ENCODE measurements at regions not wholly inside any gene's neighbourhood (a gene's known extent, or its start where the extent isn't known, plus 50 kb on each side); places are given as distances from the start of the nearest gene placed in this dataset.

DNA sequence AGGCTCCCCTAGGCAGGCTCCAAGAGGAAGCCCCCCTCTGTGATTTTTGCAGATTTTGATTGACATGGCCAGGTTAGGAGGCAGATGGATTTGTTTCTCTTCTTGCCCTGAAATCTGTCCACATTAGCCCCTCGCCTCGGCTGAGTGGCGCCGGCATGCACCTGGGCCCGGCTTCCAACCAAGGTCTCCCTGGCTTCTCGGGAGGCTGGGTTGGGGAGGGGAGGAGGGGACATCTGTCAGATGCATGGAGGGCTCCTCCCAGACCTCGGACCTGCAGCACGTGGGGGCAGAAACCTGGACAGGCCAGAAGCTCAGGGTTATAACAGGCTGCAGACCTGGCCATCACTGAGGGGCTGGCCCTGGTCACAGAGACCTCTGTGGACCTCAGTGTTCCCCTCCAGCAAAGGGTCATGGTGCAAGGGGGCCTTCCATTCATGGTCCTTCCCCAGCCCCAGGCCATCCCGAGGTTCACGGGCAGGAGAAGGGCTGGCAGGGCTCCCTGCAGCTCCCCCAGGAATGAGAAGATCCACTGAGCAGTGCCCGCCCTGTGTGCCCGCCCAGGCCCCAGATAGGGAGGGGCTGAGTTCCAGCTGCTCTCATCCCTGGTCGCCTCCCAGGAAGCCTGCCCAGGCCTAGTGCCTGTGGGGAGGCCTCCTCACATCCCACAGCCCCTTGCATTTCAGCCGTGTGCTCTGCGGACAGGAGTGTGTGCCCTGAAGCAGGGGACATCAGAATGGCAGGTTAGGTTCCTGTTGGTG is 747.8 kb downstream of the BRD1 start:
- Mint-ChIP-seq H3K27me3 (no peaks in the 10 kb centered on the region), H3K9me3 (no peaks in the 10 kb centered on the region), H3K27ac (no peak overlapping the region), H3K4me1 (no peaks in the 10 kb centered on the region), H3K36me3 (ENCODE audit: low read depth) (no peaks in the 10 kb centered on the region), H3K4me3 (no peak overlapping the region)
- no peak for DNase-seq
- POLR2A ChIA-PET, result no interaction called here
- CTCF ChIA-PET, result no interaction called here

DNA sequence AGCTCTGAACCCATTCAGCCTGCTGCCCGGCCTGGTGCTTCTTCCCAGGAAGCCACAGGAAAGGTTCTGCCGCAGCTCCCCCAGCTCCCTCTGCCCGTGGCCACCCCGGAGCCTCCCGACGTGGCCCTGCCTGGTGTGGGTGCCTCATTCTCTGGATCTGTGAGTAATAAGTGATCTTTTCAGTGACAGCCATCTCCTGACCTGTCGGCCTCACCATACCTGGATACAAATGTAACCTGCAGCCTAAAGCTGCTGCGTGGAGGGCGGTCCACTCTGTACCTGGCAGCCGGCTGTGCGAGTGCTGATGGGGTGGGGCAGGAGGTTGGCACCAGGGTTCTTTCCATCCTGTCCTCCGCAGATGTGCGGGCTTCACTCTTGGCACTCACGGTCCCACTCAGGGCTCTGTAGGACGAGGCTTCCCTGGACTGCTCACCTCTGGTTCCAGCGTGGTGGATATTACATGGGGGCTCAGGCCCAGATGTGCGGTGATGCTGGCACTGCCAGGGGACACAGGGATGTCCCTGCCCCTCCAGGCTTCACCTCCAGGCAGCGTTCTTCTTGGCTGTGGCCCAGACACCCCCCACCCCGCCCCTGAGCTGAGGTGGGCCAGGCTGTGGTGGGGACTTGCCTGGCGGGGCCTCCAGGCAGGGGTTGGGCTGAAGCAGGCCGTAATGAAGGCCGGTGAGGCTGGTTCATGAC is 748.5 kb downstream of the BRD1 start:
- ChIA-PET POLR2A (no interaction called here), CTCF (no interaction called here)
- no peak for DNase-seq
- no peaks in the 10 kb centered on the region for H3K36me3 Mint-ChIP-seq (ENCODE audit: low read depth)
- H3K27ac Mint-ChIP-seq, result no peak overlapping the region
- H3K9me3 Mint-ChIP-seq, result no peaks in the 10 kb centered on the region
- H3K4me3 Mint-ChIP-seq, result no peak overlapping the region
- no peaks in the 10 kb centered on the region for H3K27me3 Mint-ChIP-seq
- no peaks in the 10 kb centered on the region for H3K4me1 Mint-ChIP-seq

GRCh38 chr22:49078076-49078710 is 749.5 kb downstream of the BRD1 start:
- Mint-ChIP-seq H3K27me3 (no peaks in the 10 kb centered on the region), H3K9me3 (no peaks in the 10 kb centered on the region), H3K4me3 (no peak overlapping the region), H3K4me1 (no peaks in the 10 kb centered on the region), H3K36me3 (ENCODE audit: low read depth) (no peaks in the 10 kb centered on the region), H3K27ac (no peak overlapping the region)
- ChIA-PET POLR2A (no interaction called here), CTCF (no interaction called here)
- DNase-seq, result no peak

GRCh38 chr22:49077586-49077985 is 750.1 kb downstream of the BRD1 start:
- ChIA-PET CTCF (no interaction called here), POLR2A (no interaction called here)
- Mint-ChIP-seq H3K9me3 (no peaks in the 10 kb centered on the region), H3K4me3 (no peak overlapping the region), H3K27ac (no peak overlapping the region), H3K27me3 (no peaks in the 10 kb centered on the region), H3K4me1 (no peaks in the 10 kb centered on the region), H3K36me3 (ENCODE audit: low read depth) (no peaks in the 10 kb centered on the region)
- no peak for DNase-seq

DNA sequence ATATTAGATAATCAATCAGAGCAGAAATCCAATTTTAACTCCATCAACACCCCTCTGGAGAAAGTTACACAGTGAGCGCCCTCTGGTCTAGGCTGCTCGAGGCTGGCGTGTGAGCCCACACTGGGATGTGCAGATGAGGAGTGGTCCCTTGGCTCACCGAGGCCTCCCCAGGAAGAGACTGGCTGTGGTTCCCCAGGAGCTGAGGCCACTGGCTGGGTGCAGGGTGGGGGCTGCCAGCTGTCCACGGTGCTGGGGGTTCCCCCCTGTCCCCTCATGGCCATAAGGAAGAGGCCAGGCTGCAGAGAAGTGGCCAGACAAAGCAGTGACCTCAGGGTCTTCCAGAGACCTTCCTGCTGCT is 750.7 kb downstream of the BRD1 start:
- Mint-ChIP-seq H3K9me3 (no peaks in the 10 kb centered on the region), H3K36me3 (ENCODE audit: low read depth) (no peaks in the 10 kb centered on the region), H3K27ac (no peak overlapping the region), H3K27me3 (no peaks in the 10 kb centered on the region), H3K4me3 (no peak overlapping the region), H3K4me1 (no peaks in the 10 kb centered on the region)
- ChIA-PET POLR2A (no interaction called here), CTCF (no interaction called here)
- DNase-seq, result no peak

DNA sequence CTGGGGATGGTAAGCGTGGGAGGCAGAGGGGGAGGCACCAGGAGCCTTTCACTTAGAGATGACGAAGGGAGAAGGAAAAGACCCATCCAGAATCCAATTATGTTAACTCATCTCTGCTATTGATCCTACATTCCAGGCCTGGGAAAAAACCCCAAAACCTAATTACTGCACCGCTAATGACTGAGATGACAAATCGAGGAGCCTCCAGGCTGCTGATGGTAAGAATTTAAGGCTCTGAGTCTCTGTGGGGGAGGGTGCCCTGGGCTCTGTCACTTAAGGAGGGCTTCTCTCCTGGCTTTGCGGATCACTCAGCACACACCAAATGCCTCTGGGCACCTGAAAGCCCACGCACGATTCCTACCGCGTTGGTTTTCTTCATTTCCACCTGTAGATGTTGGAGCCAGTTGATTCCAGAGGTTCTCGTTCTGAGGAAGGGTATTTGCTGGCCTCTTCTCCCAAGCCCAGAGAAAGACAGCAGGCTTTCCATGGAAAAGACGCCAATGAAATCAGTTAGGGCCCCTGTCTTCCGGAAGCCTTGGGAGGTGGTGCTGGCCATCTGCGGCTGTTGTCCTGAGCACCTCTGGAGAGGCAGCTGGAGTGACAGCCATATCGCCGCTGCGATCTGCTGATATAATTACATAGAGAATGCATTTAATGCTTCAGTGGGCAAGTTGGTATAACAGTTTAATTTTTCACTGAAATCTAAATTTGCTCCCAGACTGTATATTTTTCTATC is 751.2 kb downstream of the BRD1 start:
- Mint-ChIP-seq H3K4me1 (no peaks in the 10 kb centered on the region), H3K27ac (no peak overlapping the region), H3K9me3 (no peaks in the 10 kb centered on the region), H3K27me3 (no peaks in the 10 kb centered on the region), H3K36me3 (ENCODE audit: low read depth) (no peaks in the 10 kb centered on the region), H3K4me3 (no peak overlapping the region)
- ChIA-PET CTCF (no interaction called here), POLR2A (no interaction called here)
- no peak for DNase-seq

DNA sequence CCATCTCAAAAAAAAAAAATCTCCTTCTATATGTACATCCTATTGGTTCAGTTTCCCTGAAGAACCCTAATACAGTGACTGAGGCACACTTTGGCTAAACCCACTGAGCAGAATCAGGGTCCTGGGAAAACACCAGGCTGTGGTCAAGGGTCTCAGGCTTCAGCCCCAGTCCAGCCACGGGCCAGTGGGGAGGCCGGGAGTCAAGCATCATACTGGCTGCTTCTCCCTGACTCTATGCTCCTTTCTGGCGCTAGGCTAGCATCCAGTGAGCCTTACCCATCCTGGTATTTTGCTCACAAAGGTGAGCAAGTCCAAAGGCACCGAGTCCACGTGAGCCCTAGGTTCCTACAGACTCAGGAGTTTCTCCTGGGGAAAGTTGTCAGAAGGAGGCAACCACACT is 752.5 kb downstream of the BRD1 start:
- Mint-ChIP-seq H3K36me3 (ENCODE audit: low read depth) (no peaks in the 10 kb centered on the region), H3K4me3 (no peak overlapping the region), H3K27ac (no peak overlapping the region), H3K4me1 (no peaks in the 10 kb centered on the region), H3K27me3 (no peaks in the 10 kb centered on the region), H3K9me3 (no peaks in the 10 kb centered on the region)
- ChIA-PET CTCF (no interaction called here), POLR2A (no interaction called here)
- DNase-seq, result no peak

- no peak for DNase-seq
- Mint-ChIP-seq H3K36me3 (ENCODE audit: low read depth) (no peaks in the 10 kb centered on the region), H3K27me3 (no peaks in the 10 kb centered on the region), H3K4me3 (no peak overlapping the region), H3K4me1 (no peaks in the 10 kb centered on the region), H3K9me3 (no peaks in the 10 kb centered on the region), H3K27ac (no peak overlapping the region)
- ChIA-PET POLR2A (no interaction called here), CTCF (no interaction called here)
Observed at GRCh38 chr22:49073873-49074417, 753.7 kb downstream of the BRD1 start.

- H3K4me3 Mint-ChIP-seq, result no peak overlapping the region
- H3K4me1 Mint-ChIP-seq, result no peaks in the 10 kb centered on the region
- H3K27me3 Mint-ChIP-seq, result no peaks in the 10 kb centered on the region
- H3K36me3 Mint-ChIP-seq (ENCODE audit: low read depth), result no peaks in the 10 kb centered on the region
- ChIA-PET CTCF (no interaction called here), POLR2A (no interaction called here)
- DNase-seq, result no peak
- no peak overlapping the region for H3K27ac Mint-ChIP-seq
- no peaks in the 10 kb centered on the region for H3K9me3 Mint-ChIP-seq
Observed at GRCh38 chr22:49072996-49073645, 754.6 kb downstream of the BRD1 start.

DNA sequence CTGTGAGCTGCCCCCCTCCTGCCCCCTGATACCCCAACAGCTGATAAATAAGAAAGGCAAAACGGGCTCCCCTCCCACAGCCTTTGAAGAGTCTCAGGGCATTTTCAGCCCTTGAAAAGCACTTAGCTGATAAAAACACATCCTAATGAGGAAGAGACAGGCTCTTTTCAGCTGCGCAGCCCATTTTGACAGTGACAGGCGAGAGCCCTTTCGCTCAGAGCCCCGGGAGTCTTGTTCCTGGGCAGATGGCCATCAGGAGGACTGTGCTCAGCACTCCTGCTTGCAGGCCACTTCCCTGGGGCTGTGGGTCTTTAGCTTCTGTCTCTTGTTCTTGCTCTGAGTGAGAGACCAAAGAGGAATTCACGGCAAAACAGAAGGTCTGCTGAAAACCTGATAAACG is 757.2 kb downstream of the BRD1 start:
- Mint-ChIP-seq H3K36me3 (ENCODE audit: low read depth) (no peaks in the 10 kb centered on the region), H3K27ac (no peak overlapping the region), H3K9me3 (no peaks in the 10 kb centered on the region), H3K4me3 (no peak overlapping the region), H3K4me1 (no peaks in the 10 kb centered on the region), H3K27me3 (no peaks in the 10 kb centered on the region)
- no peak for DNase-seq
- ChIA-PET CTCF (no interaction called here), POLR2A (no interaction called here)

GRCh38 chr22:49068861-49069500 is 758.7 kb downstream of the BRD1 start:
- ChIA-PET POLR2A (no interaction called here), CTCF (no interaction called here)
- Mint-ChIP-seq H3K27ac (no peak overlapping the region), H3K36me3 (ENCODE audit: low read depth) (no peaks in the 10 kb centered on the region), H3K9me3 (no peaks in the 10 kb centered on the region), H3K4me3 (no peak overlapping the region), H3K27me3 (no peaks in the 10 kb centered on the region), H3K4me1 (no peaks in the 10 kb centered on the region)
- no peak for DNase-seq

- no peaks in the 10 kb centered on the region for H3K36me3 Mint-ChIP-seq (ENCODE audit: low read depth)
- no peak overlapping the region for H3K27ac Mint-ChIP-seq
- POLR2A ChIA-PET, result no interaction called here
- no peak overlapping the region for H3K4me3 Mint-ChIP-seq
- H3K9me3 Mint-ChIP-seq, result no peaks in the 10 kb centered on the region
- no peaks in the 10 kb centered on the region for H3K4me1 Mint-ChIP-seq
- no peak for DNase-seq
- CTCF ChIA-PET, result no interaction called here
- no peaks in the 10 kb centered on the region for H3K27me3 Mint-ChIP-seq
Observed at GRCh38 chr22:49067504-49067903, 760.2 kb downstream of the BRD1 start.

All from activated CD4-positive, alpha-beta T cell treated with anti-CD3 and anti-CD28 coated beads, Interleukin-2, amount 10 ng/mL, durations not matched to agents 7 days and 5 days (primary cell).